Mucosa of descending colon (tissue), 3 donors: ENCODE measurements at regions not wholly inside any gene's neighbourhood (a gene's known extent, or its start where the extent isn't known, plus 50 kb on each side); places are given as distances from the start of the nearest gene placed in this dataset.

ENCODE experiments used
- ATAC-seq: fragments of 200-7000 bp; cut with Tn5 transposase; one replicate; pipeline ENCODE4 v1.9.1; 2020; ENCODE audit warnings: mild to moderate bottlenecking, moderate library complexity
- DNase-seq, 3 donors: peaks; one replicate each; pipeline ENCODE4 v3.0.0-alpha.2; 2020
- H3K36me3 ChIP-seq: fragments of 200-600 bp; one replicate; pipeline ENCODE4 v1.8.0; 2021; ENCODE audit warnings: low read depth, mild to moderate bottlenecking
- H3K4me1 ChIP-seq: fragments of 200-600 bp; one replicate; pipeline ENCODE4 v1.8.0; 2021; ENCODE audit warnings: low read depth, mild to moderate bottlenecking
- H3K4me3 ChIP-seq: fragments of 200-600 bp; one replicate; pipeline ENCODE4 v1.8.0; 2021; ENCODE audit warnings: mild to moderate bottlenecking
- H3K9me3 ChIP-seq: fragments of 200-600 bp; one replicate; pipeline ENCODE4 v1.8.0; 2021; ENCODE audit warnings: mild to moderate bottlenecking
- CTCF ChIP-seq: fragments of 200-600 bp; IDR thresholded peaks from one replicate; pipeline ENCODE4 v1.8.0; 2022; ENCODE audit warnings: antibody characterized with exemption, mild to moderate bottlenecking
- intact Hi-C, 2 donors: fragments of 100-400 bp; cut with DNase I in 1 of 2; cut with micrococcal nuclease in 1 of 2; formaldehyde crosslinking; loops; one replicate each; pipeline versions ENCODE4 v1.11.0 to v1.11.1; 2022; cut with DNase I, micrococcal nuclease
- donor health status: DM: no; HTN: no; CAD: no; lungs with moderate emphysema.
- donor health status: DM: no; HTN: no; CAD: no.
- donor health status: DM: no; HTN: yes; CAD: no.

GRCh38 chr13:106996867-106997618, 429.1 kb upstream of the ARGLU1 start:
- Histone ChIP-seq H3K4me1 (no peaks in the 10 kb centered on the region), H3K9me3 (no peaks in the 10 kb centered on the region), H3K4me3 (no peak overlapping the region), H3K36me3 (no peaks in the 10 kb centered on the region)
- DNase-seq (no peak), ATAC-seq (no peak)
- intact Hi-C loops: no loop called here
- no peak for TF ChIP-seq CTCF

GRCh38 chr13:106990594-106990993, 422.7 kb upstream of the ARGLU1 start:
- Histone ChIP-seq H3K9me3 (no peaks in the 10 kb centered on the region), H3K4me3 (no peak overlapping the region), H3K36me3 (no peaks in the 10 kb centered on the region), H3K4me1 (no peaks in the 10 kb centered on the region)
- intact Hi-C loops: no loop called here
- ATAC-seq: no peak
- no peak for DNase-seq
- TF ChIP-seq CTCF: no peak

DNA sequence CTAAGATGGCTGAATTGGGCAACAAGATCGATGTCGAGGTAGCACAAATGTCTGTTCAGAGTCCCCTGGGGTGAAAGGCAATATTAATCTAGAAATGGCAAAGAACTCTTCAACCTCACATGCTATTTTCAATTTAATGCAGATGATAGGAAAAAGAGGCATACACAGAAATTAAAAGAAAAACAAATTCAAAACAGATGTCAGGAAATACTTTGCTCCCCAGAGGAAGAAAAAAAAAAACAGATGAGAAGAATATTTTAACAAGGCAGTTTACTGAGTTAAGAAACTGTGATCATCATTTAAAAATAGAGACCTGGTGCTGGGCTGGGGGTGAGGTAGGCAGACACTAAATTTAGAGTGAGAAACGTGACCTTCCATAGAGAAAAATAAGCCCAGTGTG, 421.9 kb upstream of the ARGLU1 start:
- intact Hi-C loops: no loop called here
- no peaks in the 10 kb centered on the region for H3K4me1 ChIP-seq
- no peak for TF ChIP-seq CTCF
- no peak for ATAC-seq
- no peaks in the 10 kb centered on the region for H3K36me3 ChIP-seq
- no peak overlapping the region for H3K4me3 ChIP-seq
- DNase-seq: no peak
- H3K9me3 ChIP-seq: no peaks in the 10 kb centered on the region

DNA sequence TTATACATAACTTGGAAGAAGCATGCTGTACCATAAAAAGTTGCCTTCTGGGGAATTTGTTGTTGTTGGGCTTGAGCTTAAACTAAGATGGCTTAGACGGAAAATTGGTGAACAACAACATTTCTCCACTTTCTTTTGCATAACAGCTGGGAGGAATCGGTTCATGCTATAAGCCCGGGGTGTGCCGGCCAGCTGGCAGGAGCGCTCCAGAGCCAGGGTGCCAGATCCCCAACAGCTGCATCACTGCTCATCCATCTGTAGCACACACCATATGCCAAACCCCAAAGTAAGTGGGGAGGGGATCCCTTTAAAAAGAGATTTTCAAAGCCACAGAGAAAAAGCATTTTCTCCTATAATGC, 419.5 kb upstream of the ARGLU1 start:
- no peak overlapping the region for H3K4me3 ChIP-seq
- H3K9me3 ChIP-seq: no peaks in the 10 kb centered on the region
- H3K4me1 ChIP-seq: no peaks in the 10 kb centered on the region
- no peak for TF ChIP-seq CTCF
- DNase-seq: no peak
- no peak for ATAC-seq
- no peaks in the 10 kb centered on the region for H3K36me3 ChIP-seq
- intact Hi-C loops: no loop called here

DNA sequence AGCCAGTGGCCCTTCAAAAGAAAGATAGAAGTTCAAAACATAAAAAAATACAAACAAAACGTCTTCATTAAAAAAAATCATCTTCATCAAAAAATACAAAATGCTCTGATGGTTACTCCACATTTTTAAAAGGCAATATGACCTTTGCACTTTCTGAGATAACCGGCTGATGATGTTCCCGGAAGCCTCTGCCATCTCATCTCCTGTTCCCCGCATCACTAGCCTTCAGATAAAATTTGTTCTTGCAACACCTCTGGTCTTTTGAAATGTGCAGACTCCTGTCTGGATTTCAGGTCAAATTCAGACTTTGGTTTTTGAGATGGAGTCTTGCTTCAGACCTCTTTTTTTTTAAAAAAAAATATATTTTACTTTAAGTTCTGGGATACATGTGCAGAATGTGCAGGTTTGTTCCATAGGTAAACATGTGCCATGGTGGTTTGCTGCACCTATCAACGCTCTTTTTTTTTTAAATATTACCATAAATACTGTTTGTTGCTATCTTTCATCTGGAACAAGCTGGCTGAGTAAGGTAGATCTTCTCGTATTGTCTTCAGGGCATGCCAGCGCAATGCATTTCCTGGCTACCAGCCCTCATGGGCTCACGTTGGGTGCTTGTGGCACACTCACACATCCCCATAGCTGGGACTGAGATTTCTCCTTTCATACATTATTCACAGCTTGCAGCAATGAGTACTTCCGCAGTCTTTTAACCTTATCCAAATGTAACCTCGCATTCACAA, 418.9 kb upstream of the ARGLU1 start:
- intact Hi-C loops: no loop called here
- no peak for TF ChIP-seq CTCF
- Histone ChIP-seq H3K4me3 (no peak overlapping the region), H3K4me1 (no peaks in the 10 kb centered on the region), H3K9me3 (no peaks in the 10 kb centered on the region), H3K36me3 (no peaks in the 10 kb centered on the region)
- DNase-seq: no peak
- ATAC-seq: no peak
